ENCODE measurements at regions not wholly inside any gene's neighbourhood (a gene's known extent, or its start where the extent isn't known, plus 50 kb on each side); places are given as distances from the start of the nearest gene placed in this dataset.

DNA sequence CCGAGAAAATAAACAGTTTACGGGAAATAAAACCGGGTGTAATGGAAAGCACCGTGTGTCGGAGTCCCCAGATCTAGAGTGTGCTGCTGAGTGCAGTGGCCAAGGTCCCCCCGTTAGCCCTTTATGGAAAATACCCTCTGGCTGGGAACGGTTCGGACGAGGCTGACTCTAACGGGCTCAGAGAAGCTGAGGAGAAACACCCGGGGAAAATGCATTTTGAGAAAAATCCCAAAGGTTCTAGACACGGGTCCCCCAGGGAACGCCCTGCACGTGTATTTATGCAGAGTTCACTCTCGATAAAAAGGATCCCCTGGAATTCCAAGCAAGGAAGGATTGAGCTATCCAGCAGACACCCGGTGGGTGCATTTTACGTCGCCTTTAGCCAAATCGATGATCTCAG is 177.2 kb downstream of the CRLF2 start:
- DNase-seq (ENCODE audit: low read depth) (no peak), FAIRE-seq (no peak)
- no peak for TF ChIP-seq EZH2 (IDR thresholded peaks at IDR 0.05; ENCODE audit: insufficient read depth, low read length)
- TF ChIP-seq, protein P1, sequence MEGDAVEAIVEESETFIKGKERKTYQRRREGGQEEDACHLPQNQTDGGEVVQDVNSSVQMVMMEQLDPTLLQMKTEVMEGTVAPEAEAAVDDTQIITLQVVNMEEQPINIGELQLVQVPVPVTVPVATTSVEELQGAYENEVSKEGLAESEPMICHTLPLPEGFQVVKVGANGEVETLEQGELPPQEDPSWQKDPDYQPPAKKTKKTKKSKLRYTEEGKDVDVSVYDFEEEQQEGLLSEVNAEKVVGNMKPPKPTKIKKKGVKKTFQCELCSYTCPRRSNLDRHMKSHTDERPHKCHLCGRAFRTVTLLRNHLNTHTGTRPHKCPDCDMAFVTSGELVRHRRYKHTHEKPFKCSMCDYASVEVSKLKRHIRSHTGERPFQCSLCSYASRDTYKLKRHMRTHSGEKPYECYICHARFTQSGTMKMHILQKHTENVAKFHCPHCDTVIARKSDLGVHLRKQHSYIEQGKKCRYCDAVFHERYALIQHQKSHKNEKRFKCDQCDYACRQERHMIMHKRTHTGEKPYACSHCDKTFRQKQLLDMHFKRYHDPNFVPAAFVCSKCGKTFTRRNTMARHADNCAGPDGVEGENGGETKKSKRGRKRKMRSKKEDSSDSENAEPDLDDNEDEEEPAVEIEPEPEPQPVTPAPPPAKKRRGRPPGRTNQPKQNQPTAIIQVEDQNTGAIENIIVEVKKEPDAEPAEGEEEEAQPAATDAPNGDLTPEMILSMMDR (IDR thresholded peaks at IDR 0.05; ENCODE audit: insufficient read depth, low read depth, low read length): no peak
- peaks cover 8% of the 10 kb centered on the region for H3K9me3 ChIP-seq (ENCODE audit: insufficient read depth, low read depth, low read length)
- H3K4me3 ChIP-seq (ENCODE audit: insufficient read depth, low read depth, low read length): no peak overlapping the region
- Mint-ChIP-seq H3K9me3 (ENCODE audit: unreplicated experiment) (peaks cover 18% of the 10 kb centered on the region), H3K27ac (ENCODE audit: unreplicated experiment) (no peak overlapping the region), H3K4me1 (ENCODE audit: low read depth, unreplicated experiment) (no peaks in the 10 kb centered on the region), H3K4me3 (ENCODE audit: unreplicated experiment) (no peak overlapping the region), H3K27me3 (ENCODE audit: low read depth, unreplicated experiment) (no peaks in the 10 kb centered on the region), H3K36me3 (ENCODE audit: low read depth, unreplicated experiment) (no peaks in the 10 kb centered on the region)
- no peaks in the 10 kb centered on the region for H3K36me3 ChIP-seq (ENCODE audit: insufficient read depth, low read length)
- no peak overlapping the region for H3K4me2 ChIP-seq (ENCODE audit: low read length)
- H4K20me1 ChIP-seq (ENCODE audit: insufficient read depth, low read length): no peaks in the 10 kb centered on the region
- H3K27ac ChIP-seq (ENCODE audit: low read depth, low read length): no peak overlapping the region
- no peak overlapping the region for H3K9ac ChIP-seq (ENCODE audit: low read length)
- no peaks in the 10 kb centered on the region for H3K4me1 ChIP-seq (ENCODE audit: insufficient read depth, low read length)
- no peak overlapping the region for H2AFZ ChIP-seq (ENCODE audit: low read depth, low read length)
- no peaks in the 10 kb centered on the region for H3K79me2 ChIP-seq (ENCODE audit: insufficient read depth, low read length)
- H3K27me3 ChIP-seq (ENCODE audit: insufficient read depth, low read length): no peaks in the 10 kb centered on the region

DNA sequence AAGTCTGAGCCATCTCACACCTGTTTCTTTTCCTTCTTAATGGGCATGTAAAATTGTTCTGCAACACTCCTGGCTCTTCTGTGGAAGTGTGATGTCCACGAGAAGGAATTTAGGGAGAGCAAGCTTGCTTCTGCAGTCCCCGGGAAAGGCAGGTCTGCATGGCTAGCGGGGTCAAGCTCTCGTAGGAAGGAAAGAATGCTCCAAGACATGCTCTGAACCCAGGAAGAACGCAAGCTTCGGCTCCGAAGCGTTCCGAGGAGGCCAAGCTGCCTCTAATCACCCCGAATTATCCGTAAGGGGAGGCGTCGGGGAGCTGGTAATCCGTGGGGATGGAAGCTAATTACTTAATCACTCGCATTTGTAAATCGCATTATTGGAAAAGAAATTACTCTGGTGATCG is 177.7 kb downstream of the CRLF2 start:
- Mint-ChIP-seq H3K27me3 (ENCODE audit: low read depth, unreplicated experiment) (no peaks in the 10 kb centered on the region), H3K9me3 (ENCODE audit: unreplicated experiment) (peaks cover 18% of the 10 kb centered on the region), H3K4me3 (ENCODE audit: unreplicated experiment) (no peak overlapping the region), H3K4me1 (ENCODE audit: low read depth, unreplicated experiment) (no peaks in the 10 kb centered on the region), H3K27ac (ENCODE audit: unreplicated experiment) (no peak overlapping the region), H3K36me3 (ENCODE audit: low read depth, unreplicated experiment) (no peaks in the 10 kb centered on the region)
- Histone ChIP-seq H2AFZ (ENCODE audit: low read depth, low read length) (no peak overlapping the region), H3K9me3 (ENCODE audit: insufficient read depth, low read depth, low read length) (peaks cover 4% of the 10 kb centered on the region), H3K4me3 (ENCODE audit: insufficient read depth, low read depth, low read length) (no peak overlapping the region), H3K4me1 (ENCODE audit: insufficient read depth, low read length) (no peaks in the 10 kb centered on the region), H3K9ac (ENCODE audit: low read length) (no peak overlapping the region), H3K4me2 (ENCODE audit: low read length) (no peak overlapping the region), H4K20me1 (ENCODE audit: insufficient read depth, low read length) (no peaks in the 10 kb centered on the region), H3K79me2 (ENCODE audit: insufficient read depth, low read length) (no peaks in the 10 kb centered on the region), H3K27ac (ENCODE audit: low read depth, low read length) (no peak overlapping the region), H3K36me3 (ENCODE audit: insufficient read depth, low read length) (no peaks in the 10 kb centered on the region), H3K27me3 (ENCODE audit: insufficient read depth, low read length) (no peaks in the 10 kb centered on the region)
- FAIRE-seq (no peak), DNase-seq (ENCODE audit: low read depth) (no peak)
- TF ChIP-seq, protein P1 (IDR thresholded peaks at IDR 0.05; ENCODE audit: insufficient read depth, low read depth, low read length): no peak
- TF ChIP-seq EZH2 (IDR thresholded peaks at IDR 0.05; ENCODE audit: insufficient read depth, low read length): no peak

DNA sequence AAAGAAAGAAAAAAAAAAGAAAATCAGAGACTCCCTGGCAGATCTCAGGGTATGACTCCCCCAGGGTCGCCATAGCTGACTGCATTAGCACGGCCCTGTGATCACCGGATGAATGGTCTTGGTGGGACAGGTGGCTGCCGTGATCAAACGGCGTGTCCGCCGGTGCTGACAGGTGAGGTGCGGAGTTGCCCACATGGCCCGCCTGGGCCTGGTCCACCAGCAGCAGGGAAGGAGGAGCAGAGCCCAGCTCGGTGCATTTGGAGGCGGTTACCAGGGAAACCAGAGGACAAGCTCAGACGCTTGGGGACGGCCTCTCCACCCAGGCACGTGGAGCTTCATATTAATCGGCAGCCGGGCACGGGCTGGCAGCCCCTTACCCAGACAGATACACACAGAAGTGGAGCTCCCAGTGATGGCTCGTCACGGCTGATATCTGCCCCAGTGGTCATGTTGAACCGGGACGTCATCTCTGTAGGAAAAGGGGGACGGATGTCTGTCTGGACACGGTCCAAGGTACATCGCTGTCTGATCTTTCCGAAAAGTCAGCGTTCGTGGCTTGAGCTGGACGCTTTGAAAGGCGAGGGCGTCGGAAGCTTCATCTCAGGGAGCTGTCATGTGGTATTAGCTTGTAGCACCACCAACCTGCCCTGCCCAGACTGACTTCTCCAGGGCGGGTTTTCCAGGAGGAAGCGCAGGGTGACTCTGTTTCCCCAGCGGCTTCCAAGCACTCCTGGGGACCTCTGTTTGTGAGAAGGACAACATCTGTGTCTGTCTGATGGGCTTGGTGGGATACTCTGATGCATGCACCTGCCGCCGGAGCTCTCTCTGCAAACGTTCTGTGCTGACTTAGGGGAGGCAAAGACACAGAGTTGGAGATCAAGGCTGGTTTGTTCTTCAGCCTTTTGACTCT is 180.7 kb downstream of the CRLF2 start:
- FAIRE-seq (no peak), DNase-seq (ENCODE audit: low read depth) (no peak)
- Histone ChIP-seq H3K27me3 (ENCODE audit: insufficient read depth, low read length) (no peaks in the 10 kb centered on the region), H3K4me2 (ENCODE audit: low read length) (no peak overlapping the region), H3K36me3 (ENCODE audit: insufficient read depth, low read length) (no peaks in the 10 kb centered on the region), H3K27ac (ENCODE audit: low read depth, low read length) (no peak overlapping the region), H4K20me1 (ENCODE audit: insufficient read depth, low read length) (no peaks in the 10 kb centered on the region), H3K79me2 (ENCODE audit: insufficient read depth, low read length) (no peaks in the 10 kb centered on the region), H3K4me3 (ENCODE audit: insufficient read depth, low read depth, low read length) (no peak overlapping the region), H3K9ac (ENCODE audit: low read length) (no peak overlapping the region), H3K4me1 (ENCODE audit: insufficient read depth, low read length) (no peaks in the 10 kb centered on the region), H2AFZ (ENCODE audit: low read depth, low read length) (no peak overlapping the region), H3K9me3 (ENCODE audit: insufficient read depth, low read depth, low read length) (peaks cover 4% of the 10 kb centered on the region)
- no peaks in the 10 kb centered on the region for H3K36me3 Mint-ChIP-seq (ENCODE audit: low read depth, unreplicated experiment)
- H3K27ac Mint-ChIP-seq (ENCODE audit: unreplicated experiment): no peak overlapping the region
- peaks cover 25% of the 10 kb centered on the region for H3K9me3 Mint-ChIP-seq (ENCODE audit: unreplicated experiment)
- no peak overlapping the region for H3K4me3 Mint-ChIP-seq (ENCODE audit: unreplicated experiment)
- H3K4me1 Mint-ChIP-seq (ENCODE audit: low read depth, unreplicated experiment): no peaks in the 10 kb centered on the region
- TF ChIP-seq, protein P1 (IDR thresholded peaks at IDR 0.05; ENCODE audit: insufficient read depth, low read depth, low read length): no peak
- TF ChIP-seq EZH2 (IDR thresholded peaks at IDR 0.05; ENCODE audit: insufficient read depth, low read length): no peak
- no peaks in the 10 kb centered on the region for H3K27me3 Mint-ChIP-seq (ENCODE audit: low read depth, unreplicated experiment)
